ENCODE measurements at regions not wholly inside any gene's neighbourhood (a gene's known extent, or its start where the extent isn't known, plus 50 kb on each side); places are given as distances from the start of the nearest gene placed in this dataset.

DNA sequence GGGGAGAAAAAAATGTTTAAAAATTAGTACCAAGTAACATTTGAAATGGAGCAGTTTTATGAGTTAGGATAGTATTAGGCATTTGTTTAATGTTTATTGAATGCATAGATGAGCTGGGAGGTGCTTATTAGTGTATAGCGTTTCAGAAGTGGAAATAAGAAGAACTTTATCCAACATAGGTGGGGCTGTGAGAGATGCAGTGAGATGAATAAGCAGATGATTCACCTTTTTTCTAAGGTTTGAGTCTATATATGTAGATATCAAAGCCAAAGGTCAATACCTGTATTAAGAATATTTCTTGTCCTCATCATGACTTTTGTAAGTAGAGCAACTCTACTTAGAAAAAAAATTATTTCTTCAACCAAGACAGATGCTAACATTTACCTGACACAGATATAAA lies 54.6 kb upstream of the POU4F3 start:
- no peak for DNase-seq (ENCODE audit: low spot score)
- no peak overlapping the region for H3K4me3 ChIP-seq (ENCODE audit: low read depth, low read length, poor library complexity, severe bottlenecking)
- intact Hi-C loops (cut with micrococcal nuclease; ENCODE audit: unreplicated experiment): no loop called here
- BruUV-seq (replicated peaks): no TSS peak
- no peaks in the 10 kb centered on the region for H3K4me1 ChIP-seq (ENCODE audit: insufficient read depth, low read length, poor library complexity, severe bottlenecking)
- no peaks in the 10 kb centered on the region for H3K9me3 ChIP-seq (ENCODE audit: low read depth, low read length, poor library complexity, severe bottlenecking)
- TF ChIP-seq, protein P1, sequence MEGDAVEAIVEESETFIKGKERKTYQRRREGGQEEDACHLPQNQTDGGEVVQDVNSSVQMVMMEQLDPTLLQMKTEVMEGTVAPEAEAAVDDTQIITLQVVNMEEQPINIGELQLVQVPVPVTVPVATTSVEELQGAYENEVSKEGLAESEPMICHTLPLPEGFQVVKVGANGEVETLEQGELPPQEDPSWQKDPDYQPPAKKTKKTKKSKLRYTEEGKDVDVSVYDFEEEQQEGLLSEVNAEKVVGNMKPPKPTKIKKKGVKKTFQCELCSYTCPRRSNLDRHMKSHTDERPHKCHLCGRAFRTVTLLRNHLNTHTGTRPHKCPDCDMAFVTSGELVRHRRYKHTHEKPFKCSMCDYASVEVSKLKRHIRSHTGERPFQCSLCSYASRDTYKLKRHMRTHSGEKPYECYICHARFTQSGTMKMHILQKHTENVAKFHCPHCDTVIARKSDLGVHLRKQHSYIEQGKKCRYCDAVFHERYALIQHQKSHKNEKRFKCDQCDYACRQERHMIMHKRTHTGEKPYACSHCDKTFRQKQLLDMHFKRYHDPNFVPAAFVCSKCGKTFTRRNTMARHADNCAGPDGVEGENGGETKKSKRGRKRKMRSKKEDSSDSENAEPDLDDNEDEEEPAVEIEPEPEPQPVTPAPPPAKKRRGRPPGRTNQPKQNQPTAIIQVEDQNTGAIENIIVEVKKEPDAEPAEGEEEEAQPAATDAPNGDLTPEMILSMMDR (conservative IDR thresholded peaks at IDR 0.05; ENCODE audit: low read depth, low read length): no peak
- TF ChIP-seq EZH2 (IDR thresholded peaks at IDR 0.05; ENCODE audit: borderline replicate concordance, low read depth, low read length, poor library complexity, severe bottlenecking): no peak
- CTCF ChIA-PET: no interaction called here
- POLR2A ChIA-PET (ENCODE audit: low non-redundant PET): no interaction called here
- peaks cover 51% of the 10 kb centered on the region for H3K36me3 ChIP-seq (ENCODE audit: insufficient read depth, low read length, poor library complexity, severe bottlenecking)
- no peaks in the 10 kb centered on the region for H3K27me3 ChIP-seq (replicated peaks; ENCODE audit: insufficient read depth, low read depth, low read length, poor library complexity)
- H3K27ac ChIP-seq (ENCODE audit: low read depth, low read length, poor library complexity, severe bottlenecking): no peak overlapping the region
